GM12878 (cell line): ENCODE measurements at regions not wholly inside any gene's neighbourhood (a gene's known extent, or its start where the extent isn't known, plus 50 kb on each side); places are given as distances from the start of the nearest gene placed in this dataset.

Experiments
- CHD1 ChIP-seq: IDR thresholded peaks from 2 replicates; pipeline ENCODE4 v1.6.1; 2012; ENCODE audit warnings: low read depth, low read length, improper control_type of control experiment
- FOXK2 ChIP-seq: fragments of 450-650 bp; IDR thresholded peaks from 2 replicates; pipeline ENCODE4 v1.6.1; 2017; ENCODE audit warnings: mild to moderate bottlenecking, moderate library complexity
- POLR2AphosphoS5 ChIP-seq: IDR thresholded peaks from 2 replicates; pipeline ENCODE4 v1.6.1; 2011; ENCODE audit warnings: mild to moderate bottlenecking, low read length, inconsistent platforms
- RFX5 ChIP-seq: IDR thresholded peaks from 2 replicates; pipeline ENCODE4 v1.6.1; 2011; ENCODE audit warnings: low read depth, low read length, improper control_type of control experiment
- SP1 ChIP-seq: IDR thresholded peaks from one replicate; pipeline ENCODE4 v1.6.1; 2011; ENCODE audit warnings: low read depth, low read length
- ZNF24 ChIP-seq: fragments of 450-650 bp; IDR thresholded peaks from 2 replicates; pipeline ENCODE4 v1.6.1; 2017; ENCODE audit warnings: antibody characterized with exemption, mild to moderate bottlenecking
- TF ChIP-seq, protein P1 (sequence below): IDR thresholded peaks from 2 replicates; pipeline ENCODE4 v1.6.1; 2012; ENCODE audit warnings: mild to moderate bottlenecking, low read depth, low read length
- TF ChIP-seq, protein P2 (sequence below), 3 experiments: IDR thresholded peaks in 2 of 3; conservative IDR thresholded peaks in 1 of 3; 2 replicates each; pipeline ENCODE4 v1.5.1; 2011; ENCODE audit warnings: low read depth in 3 of 3, low read length in 3 of 3, mild to moderate bottlenecking in 3 of 3, control low read depth in 2 of 3, moderate library complexity in 2 of 3, inconsistent platforms in 1 of 3, mixed read lengths in 1 of 3; ENCODE audit not compliant: control insufficient read depth in 2 of 3, insufficient read depth in 1 of 3; ENCODE audit errors: extremely low read depth in 1 of 3
- TF ChIP-seq, protein P3 (sequence below): IDR thresholded peaks from 2 replicates; pipeline ENCODE4 v1.6.1; 2012; ENCODE audit warnings: low read depth, low read length, improper control_type of control experiment

DNA sequence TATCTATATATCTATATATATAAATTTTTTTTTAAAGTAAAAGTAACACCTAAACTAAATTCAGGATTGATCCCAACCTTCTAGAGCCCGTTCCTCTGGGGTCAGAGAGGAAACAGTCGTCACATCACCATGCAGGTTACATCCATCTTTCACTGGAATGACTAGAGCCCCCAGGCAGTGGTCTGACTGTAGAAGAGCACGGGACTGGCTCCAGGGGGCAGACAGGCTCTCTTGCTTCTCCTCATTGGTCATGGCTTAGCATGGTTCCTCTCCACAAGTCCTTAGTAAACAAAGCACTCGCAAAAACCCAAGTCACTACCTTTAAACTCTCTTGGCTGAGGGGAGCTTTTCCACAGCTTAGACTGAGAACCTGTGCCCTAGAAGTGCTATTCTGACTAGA lies 110.5 kb downstream of the NR2F2 start:
- TF ChIP-seq FOXK2 (no peak), CHD1 (no peak), ZNF24 (no peak), POLR2AphosphoS5 (no peak), SP1 (no peak), RFX5 (no peak)
- TF ChIP-seq, protein P1, sequence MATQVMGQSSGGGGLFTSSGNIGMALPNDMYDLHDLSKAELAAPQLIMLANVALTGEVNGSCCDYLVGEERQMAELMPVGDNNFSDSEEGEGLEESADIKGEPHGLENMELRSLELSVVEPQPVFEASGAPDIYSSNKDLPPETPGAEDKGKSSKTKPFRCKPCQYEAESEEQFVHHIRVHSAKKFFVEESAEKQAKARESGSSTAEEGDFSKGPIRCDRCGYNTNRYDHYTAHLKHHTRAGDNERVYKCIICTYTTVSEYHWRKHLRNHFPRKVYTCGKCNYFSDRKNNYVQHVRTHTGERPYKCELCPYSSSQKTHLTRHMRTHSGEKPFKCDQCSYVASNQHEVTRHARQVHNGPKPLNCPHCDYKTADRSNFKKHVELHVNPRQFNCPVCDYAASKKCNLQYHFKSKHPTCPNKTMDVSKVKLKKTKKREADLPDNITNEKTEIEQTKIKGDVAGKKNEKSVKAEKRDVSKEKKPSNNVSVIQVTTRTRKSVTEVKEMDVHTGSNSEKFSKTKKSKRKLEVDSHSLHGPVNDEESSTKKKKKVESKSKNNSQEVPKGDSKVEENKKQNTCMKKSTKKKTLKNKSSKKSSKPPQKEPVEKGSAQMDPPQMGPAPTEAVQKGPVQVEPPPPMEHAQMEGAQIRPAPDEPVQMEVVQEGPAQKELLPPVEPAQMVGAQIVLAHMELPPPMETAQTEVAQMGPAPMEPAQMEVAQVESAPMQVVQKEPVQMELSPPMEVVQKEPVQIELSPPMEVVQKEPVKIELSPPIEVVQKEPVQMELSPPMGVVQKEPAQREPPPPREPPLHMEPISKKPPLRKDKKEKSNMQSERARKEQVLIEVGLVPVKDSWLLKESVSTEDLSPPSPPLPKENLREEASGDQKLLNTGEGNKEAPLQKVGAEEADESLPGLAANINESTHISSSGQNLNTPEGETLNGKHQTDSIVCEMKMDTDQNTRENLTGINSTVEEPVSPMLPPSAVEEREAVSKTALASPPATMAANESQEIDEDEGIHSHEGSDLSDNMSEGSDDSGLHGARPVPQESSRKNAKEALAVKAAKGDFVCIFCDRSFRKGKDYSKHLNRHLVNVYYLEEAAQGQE = no peak
- TF ChIP-seq, protein P2, sequence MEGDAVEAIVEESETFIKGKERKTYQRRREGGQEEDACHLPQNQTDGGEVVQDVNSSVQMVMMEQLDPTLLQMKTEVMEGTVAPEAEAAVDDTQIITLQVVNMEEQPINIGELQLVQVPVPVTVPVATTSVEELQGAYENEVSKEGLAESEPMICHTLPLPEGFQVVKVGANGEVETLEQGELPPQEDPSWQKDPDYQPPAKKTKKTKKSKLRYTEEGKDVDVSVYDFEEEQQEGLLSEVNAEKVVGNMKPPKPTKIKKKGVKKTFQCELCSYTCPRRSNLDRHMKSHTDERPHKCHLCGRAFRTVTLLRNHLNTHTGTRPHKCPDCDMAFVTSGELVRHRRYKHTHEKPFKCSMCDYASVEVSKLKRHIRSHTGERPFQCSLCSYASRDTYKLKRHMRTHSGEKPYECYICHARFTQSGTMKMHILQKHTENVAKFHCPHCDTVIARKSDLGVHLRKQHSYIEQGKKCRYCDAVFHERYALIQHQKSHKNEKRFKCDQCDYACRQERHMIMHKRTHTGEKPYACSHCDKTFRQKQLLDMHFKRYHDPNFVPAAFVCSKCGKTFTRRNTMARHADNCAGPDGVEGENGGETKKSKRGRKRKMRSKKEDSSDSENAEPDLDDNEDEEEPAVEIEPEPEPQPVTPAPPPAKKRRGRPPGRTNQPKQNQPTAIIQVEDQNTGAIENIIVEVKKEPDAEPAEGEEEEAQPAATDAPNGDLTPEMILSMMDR (IDR thresholded peaks at IDR 0.05 in 2 of 3, conservative IDR thresholded peaks at IDR 0.05 in 1 of 3; ENCODE audit: control insufficient read depth in 2 of 3, extremely low read depth in 1 of 3, insufficient read depth in 1 of 3, low read depth in 3 of 3, low read length in 3 of 3) = no peak
- TF ChIP-seq, protein P3, sequence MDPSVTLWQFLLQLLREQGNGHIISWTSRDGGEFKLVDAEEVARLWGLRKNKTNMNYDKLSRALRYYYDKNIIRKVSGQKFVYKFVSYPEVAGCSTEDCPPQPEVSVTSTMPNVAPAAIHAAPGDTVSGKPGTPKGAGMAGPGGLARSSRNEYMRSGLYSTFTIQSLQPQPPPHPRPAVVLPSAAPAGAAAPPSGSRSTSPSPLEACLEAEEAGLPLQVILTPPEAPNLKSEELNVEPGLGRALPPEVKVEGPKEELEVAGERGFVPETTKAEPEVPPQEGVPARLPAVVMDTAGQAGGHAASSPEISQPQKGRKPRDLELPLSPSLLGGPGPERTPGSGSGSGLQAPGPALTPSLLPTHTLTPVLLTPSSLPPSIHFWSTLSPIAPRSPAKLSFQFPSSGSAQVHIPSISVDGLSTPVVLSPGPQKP = no peak
